Small intestine (tissue), 7 donors: ENCODE measurements at regions not wholly inside any gene's neighbourhood (a gene's known extent, or its start where the extent isn't known, plus 50 kb on each side); places are given as distances from the start of the nearest gene placed in this dataset.

ENCODE experiments used
- DNase-seq, 2 donors: peaks; one replicate each; pipeline versions ENCODE4 v3.0.0 to v3.0.0-alpha.2; 2013
- FAIRE-seq: peaks from 2 replicates; lab custom pipeline; 2012; peaks lifted over from hg19 to GRCh38; lab: Jason Lieb, UNC
- H3K27ac ChIP-seq, 3 donors: one replicate each; pipeline ENCODE4 v1.5.1; 2013; ENCODE audit warnings: low read length in 2 of 3, mild to moderate bottlenecking in 2 of 3, control low read depth in 1 of 3, inconsistent platforms in 1 of 3, low read depth in 1 of 3, moderate library complexity in 1 of 3
- H3K27me3 ChIP-seq, 3 donors: one replicate each; pipeline ENCODE4 v1.6.1; 2013; ENCODE audit warnings: low read length in 3 of 3, inconsistent platforms in 1 of 3; ENCODE audit not compliant: control insufficient read depth in 3 of 3, insufficient read depth in 3 of 3
- H3K36me3 ChIP-seq, 3 donors: one replicate each; pipeline ENCODE4 v1.6.1; 2013; ENCODE audit warnings: low read length in 3 of 3, inconsistent platforms in 1 of 3, low read depth in 1 of 3, mild to moderate bottlenecking in 1 of 3, moderate library complexity in 1 of 3; ENCODE audit not compliant: control insufficient read depth in 3 of 3, insufficient read depth in 2 of 3
- H3K4me1 ChIP-seq, 3 donors: one replicate each; pipeline ENCODE4 v1.6.1; 2013; ENCODE audit warnings: low read length in 2 of 3, inconsistent platforms in 1 of 3, low read depth in 1 of 3, mild to moderate bottlenecking in 1 of 3, moderate library complexity in 1 of 3; ENCODE audit not compliant: control insufficient read depth in 3 of 3, insufficient read depth in 2 of 3
- H3K4me3 ChIP-seq, 3 donors: one replicate each; pipeline ENCODE4 v1.5.1; 2013; ENCODE audit warnings: low read length in 3 of 3, control low read depth in 1 of 3, inconsistent platforms in 1 of 3, low read depth in 1 of 3, mild to moderate bottlenecking in 1 of 3, moderate library complexity in 1 of 3
- H3K9me3 ChIP-seq, 2 donors: one replicate each; pipeline ENCODE4 v1.6.1; 2013; ENCODE audit warnings: low read depth in 1 of 2, low read length in 1 of 2; ENCODE audit not compliant: control insufficient read depth in 2 of 2, insufficient read depth in 1 of 2
- WGBS, 3 donors: extraction: QIAGEN DNeasy Blood & Tissue Kit; methylation state at CpG; one replicate each; pipeline ENCODE4 v1.1.7; 2013; 5-methylcytosine and 5-hydroxymethylcytosine counted together
- donor health status: healthy with polysubstance abuse.
- donor health status: control.
- donor health status: control.
- donor health status: Bipolar disorder and iron deficiency.
- donor health status: healthy.

GRCh38 chr20:48393737-48394314 lies 434.0 kb downstream of the PREX1 start:
- no peak overlapping the region for H3K27ac ChIP-seq
- DNase-seq (no peak), FAIRE-seq (no peak)
- no peaks in the 10 kb centered on the region for H3K36me3 ChIP-seq
- H3K4me1 ChIP-seq = peaks cover 0 to 4% (median 0%) of the 10 kb centered on the region in 3 donors
- H3K27me3 ChIP-seq = no peaks in the 10 kb centered on the region
- 82 to 88% (median 83%) methylated on average over 12 of the region's 12 CpGs for WGBS, 3 donors
- no peak overlapping the region for H3K4me3 ChIP-seq
- peaks cover 0 to 8% of the 10 kb centered on the region in 2 donors for H3K9me3 ChIP-seq

DNA sequence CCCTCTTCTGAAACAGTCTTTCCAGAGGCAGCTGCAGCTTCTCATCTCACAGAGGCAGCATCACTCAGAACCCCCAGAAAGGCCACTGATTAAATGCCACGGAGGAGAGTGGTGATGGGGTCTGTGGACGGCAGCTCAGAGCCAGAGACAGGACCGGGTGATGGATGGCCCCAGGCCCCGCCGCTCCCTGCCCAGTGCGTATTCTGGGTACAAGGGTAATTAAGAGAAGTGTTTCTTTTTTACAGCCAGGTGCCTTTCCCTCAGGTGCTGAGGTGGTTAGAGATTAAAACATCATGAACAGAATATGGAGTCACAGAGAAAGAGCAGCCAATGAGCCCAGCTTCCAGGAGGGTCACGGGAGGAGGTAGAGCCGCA lies 434.5 kb downstream of the PREX1 start:
- Histone ChIP-seq H3K4me3 (no peak overlapping the region), H3K27ac (no peak overlapping the region), H3K9me3 (peaks cover 0 to 8% of the 10 kb centered on the region in 2 donors), H3K4me1 (no peaks in the 10 kb centered on the region), H3K27me3 (no peaks in the 10 kb centered on the region), H3K36me3 (no peaks in the 10 kb centered on the region)
- DNase-seq = no peak
- FAIRE-seq = no peak
- WGBS, 3 donors = 87 to 92% (median 89%) methylated on average over 8 of the region's 8 CpGs

DNA sequence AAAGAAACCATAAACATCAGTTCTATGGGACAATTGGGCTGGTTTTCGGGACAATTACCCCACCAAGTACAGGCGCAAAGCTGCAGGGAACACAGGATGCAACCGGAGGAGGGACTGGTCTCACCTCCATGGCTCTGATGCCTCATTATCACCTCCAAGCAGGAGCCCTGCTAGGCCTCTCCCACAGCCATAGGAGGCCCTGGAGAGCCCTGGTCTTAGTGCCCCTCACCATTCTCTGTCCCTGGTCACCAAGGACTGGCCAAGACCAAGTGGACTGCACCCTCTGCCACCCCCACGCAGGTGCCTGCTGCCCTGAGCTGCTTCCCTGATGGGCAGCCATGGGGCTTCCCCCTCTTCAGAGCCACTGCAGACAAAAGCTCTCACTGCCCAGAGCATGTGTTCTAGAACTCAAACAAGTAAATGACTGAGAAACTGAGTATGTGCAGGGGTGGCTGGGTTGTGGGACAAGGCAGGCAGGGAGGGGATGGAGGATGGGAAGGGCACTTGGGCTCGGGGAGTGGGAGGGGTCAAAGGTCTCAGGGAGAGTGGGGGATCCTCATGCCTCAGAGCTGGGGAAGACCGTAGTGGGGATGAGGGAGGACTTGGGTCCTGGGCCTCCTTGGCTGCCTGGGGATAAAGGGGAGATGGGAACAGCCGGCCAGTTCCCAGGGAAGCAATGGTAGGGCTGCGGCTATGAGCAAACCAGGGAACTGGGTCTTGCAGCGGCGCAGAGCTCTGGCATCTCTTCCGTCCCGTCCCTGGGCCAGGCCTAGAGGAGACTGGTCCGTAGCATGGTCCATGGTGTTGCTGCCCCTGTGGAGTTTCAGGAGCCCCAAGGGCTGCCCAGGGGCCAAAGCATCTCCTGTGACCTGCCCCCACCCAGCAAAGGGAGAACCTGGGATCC lies 435.1 kb downstream of the PREX1 start:
- H3K4me1 ChIP-seq = no peaks in the 10 kb centered on the region
- H3K9me3 ChIP-seq = peaks cover 0 to 8% of the 10 kb centered on the region in 2 donors
- no peak overlapping the region for H3K4me3 ChIP-seq
- WGBS, 3 donors = 87 to 92% (median 89%) methylated on average over 13 of the region's 13 CpGs
- H3K36me3 ChIP-seq = no peaks in the 10 kb centered on the region
- FAIRE-seq (no peak), DNase-seq (no peak)
- H3K27me3 ChIP-seq = no peaks in the 10 kb centered on the region
- no peak overlapping the region for H3K27ac ChIP-seq

DNA sequence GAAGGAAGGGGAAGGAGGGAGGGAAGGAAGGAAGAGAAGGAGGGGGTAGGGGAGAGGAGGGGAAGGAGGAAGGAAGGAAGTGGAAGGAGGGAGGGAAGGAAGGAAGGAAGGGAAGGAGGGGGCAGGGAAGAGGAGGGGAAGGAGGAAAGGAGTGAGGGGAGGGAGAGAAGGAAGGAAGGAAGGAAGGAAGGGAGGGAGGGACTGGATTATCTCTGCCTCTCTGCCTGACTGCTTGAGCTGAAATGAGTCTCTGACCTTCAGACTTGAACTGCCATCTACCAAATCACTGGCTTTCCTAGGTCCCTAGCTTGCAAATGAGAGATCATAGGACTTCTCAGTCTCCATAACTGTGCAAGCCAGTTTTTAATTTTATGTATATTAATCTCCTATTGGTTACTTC lies 436.8 kb downstream of the PREX1 start:
- Histone ChIP-seq H3K4me1 (no peaks in the 10 kb centered on the region), H3K9me3 (peaks cover 0 to 8% of the 10 kb centered on the region in 2 donors), H3K4me3 (no peak overlapping the region), H3K36me3 (no peaks in the 10 kb centered on the region), H3K27ac (no peak overlapping the region), H3K27me3 (no peaks in the 10 kb centered on the region)
- DNase-seq (no peak), FAIRE-seq (no peak)

GRCh38 chr20:48387675-48388074 lies 440.1 kb downstream of the PREX1 start:
- no peak for DNase-seq
- no peaks in the 10 kb centered on the region for H3K27me3 ChIP-seq
- no peak overlapping the region for H3K27ac ChIP-seq
- no peaks in the 10 kb centered on the region for H3K4me1 ChIP-seq
- peaks cover 0 to 8% of the 10 kb centered on the region in 2 donors for H3K9me3 ChIP-seq
- H3K4me3 ChIP-seq = no peak overlapping the region
- H3K36me3 ChIP-seq = no peaks in the 10 kb centered on the region
- FAIRE-seq = no peak
- WGBS, 3 donors = 61 to 73% (median 72%) methylated on average over 5 of the region's 5 CpGs

- Histone ChIP-seq H3K36me3 (no peaks in the 10 kb centered on the region), H3K4me1 (no peaks in the 10 kb centered on the region), H3K27me3 (no peaks in the 10 kb centered on the region), H3K27ac (no peak overlapping the region), H3K4me3 (no peak overlapping the region), H3K9me3 (no peaks in the 10 kb centered on the region)
- no peak for FAIRE-seq
- 80 to 91% (median 84%) methylated on average over 4 of the region's 4 CpGs for WGBS, 3 donors
- no peak for DNase-seq
Observed at GRCh38 chr20:48385527-48385926, 442.3 kb downstream of the PREX1 start.

GRCh38 chr20:48385114-48385513 lies 442.7 kb downstream of the PREX1 start:
- DNase-seq (no peak), FAIRE-seq (no peak)
- no peaks in the 10 kb centered on the region for H3K9me3 ChIP-seq
- WGBS, 3 donors = 75 to 86% (median 78%) methylated on average over 17 of the region's 17 CpGs
- no peak overlapping the region for H3K27ac ChIP-seq
- H3K4me3 ChIP-seq = no peak overlapping the region
- H3K36me3 ChIP-seq = no peaks in the 10 kb centered on the region
- no peaks in the 10 kb centered on the region for H3K4me1 ChIP-seq
- no peaks in the 10 kb centered on the region for H3K27me3 ChIP-seq

DNA sequence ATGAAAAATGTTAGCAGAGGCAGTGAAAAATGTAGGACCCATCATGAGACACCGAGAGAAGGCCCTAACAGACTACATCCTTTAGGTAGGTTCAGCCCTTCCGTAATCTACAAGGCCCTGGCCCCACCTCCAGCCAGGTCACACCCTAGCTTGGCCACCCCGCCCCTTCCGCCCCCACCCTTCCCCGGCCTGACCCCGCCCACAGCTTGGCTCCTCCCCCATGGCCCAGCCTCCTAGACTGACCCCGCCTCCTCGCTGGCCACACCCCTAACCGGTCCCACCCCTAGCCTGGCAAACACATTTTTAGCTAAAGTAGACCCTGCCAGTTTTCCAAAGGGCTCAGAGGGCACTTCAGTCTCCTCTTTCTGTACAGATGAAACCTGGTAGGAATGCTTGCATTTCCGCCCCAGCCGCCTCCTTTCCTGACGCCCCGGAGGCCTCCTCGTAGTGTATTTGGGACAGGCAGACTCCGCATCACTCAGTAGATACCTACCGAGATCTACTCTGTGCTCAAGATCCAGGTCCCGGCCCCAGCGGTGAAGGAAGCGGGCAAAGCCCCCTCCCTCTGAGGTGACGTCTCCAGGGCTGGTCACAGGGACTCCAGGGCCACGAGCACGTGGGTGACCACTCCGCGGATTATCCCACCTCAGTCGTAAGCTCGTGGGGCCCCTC lies 443.5 kb downstream of the PREX1 start:
- no peaks in the 10 kb centered on the region for H3K4me1 ChIP-seq
- H3K36me3 ChIP-seq = no peaks in the 10 kb centered on the region
- no peak overlapping the region for H3K4me3 ChIP-seq
- no peak for FAIRE-seq
- no peaks in the 10 kb centered on the region for H3K9me3 ChIP-seq
- 68 to 72% (median 71%) methylated on average over 25 to 26 of the region's 26 CpGs for WGBS, 3 donors
- DNase-seq = no peak
- no peaks in the 10 kb centered on the region for H3K27me3 ChIP-seq
- no peak overlapping the region for H3K27ac ChIP-seq
